ENCODE measurements at regions not wholly inside any gene's neighbourhood (a gene's known extent, or its start where the extent isn't known, plus 50 kb on each side); places are given as distances from the start of the nearest gene placed in this dataset.
"Not testable (repeated sequence)": the region's sequence is repeated elsewhere in the genome, so short reads cannot be mapped to it uniquely, and the experiment has no call there.

DNA sequence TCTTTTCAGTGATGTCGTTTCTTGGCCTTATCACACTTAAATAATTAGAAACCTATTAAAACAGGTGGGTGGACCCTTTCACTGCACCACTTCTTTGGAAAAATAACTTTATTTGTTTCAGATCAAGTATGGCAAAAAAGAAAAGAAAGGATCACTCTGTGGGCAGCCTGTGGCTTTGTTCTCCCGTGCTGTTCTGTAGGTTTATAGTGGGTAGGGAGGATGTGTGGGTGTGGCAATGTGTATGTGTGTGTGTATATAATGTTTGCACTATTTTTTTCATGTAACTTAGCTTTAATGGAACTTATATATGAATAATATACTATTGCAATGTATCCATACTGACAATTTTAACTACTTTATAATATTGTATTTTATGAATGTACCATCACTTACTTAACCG lies 85.9 kb downstream of the ACTBL2 start:
- no peak for DNase-seq (ENCODE audit: low read depth)

DNA sequence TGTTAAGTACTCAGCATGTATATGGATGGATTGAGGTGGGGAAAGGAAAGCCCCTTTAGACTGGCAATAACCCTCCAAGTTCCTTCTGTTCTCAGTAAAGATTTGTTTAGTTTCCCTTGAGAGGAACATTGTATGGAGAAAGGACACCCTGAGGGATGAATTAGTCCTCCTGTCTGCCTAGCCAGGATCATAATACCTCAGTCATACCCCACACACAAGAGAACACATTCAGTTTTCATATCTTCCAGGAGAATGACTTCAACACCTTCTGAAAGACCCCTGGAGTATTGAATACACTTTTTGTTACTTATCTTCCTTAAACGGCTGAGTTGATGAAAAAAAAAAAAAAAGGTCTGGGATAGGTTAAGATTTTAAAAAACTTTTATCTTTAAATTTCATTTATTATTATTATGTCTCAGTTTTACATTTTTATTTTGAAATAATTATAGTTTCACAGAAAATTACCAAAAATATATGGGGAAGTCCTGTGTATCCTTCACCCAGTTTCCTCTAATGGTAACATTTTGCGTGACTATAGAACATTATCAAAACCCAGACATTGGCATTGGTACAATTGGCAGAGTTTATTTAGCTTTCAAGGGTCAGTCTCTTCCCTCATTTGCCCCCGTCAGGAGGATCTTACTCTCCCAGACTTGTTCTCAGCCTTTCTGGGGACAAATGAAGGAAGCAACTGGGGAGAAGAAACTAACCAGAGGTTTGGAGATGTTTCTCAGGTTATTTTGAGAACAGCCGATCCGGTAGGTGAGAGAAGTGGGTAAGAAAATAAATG lies 88.0 kb downstream of the ACTBL2 start:
- no peak for DNase-seq (ENCODE audit: low read depth)

DNA sequence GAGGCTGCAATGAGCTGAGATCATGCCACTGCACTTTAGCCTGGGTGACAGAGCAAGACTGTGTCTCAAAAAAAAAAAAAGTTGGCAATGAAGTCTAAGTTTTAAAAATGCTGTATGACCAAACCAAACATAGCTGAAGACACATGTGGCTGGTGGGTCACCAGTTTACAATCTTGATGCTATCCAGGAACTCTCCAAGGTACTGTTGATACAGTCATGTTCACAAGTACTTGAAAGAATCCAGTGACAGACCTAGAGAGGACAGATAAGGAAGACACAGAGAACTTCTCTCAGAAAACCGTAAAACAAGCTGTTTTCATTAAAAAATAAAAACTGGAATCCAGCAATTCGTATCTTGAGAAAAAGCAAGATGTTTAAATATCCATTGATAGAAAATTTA lies 95.7 kb downstream of the ACTBL2 start:
- peak; percentile 22 for DNase-seq (ENCODE audit: low read depth)

- peak; percentile 83 for DNase-seq (ENCODE audit: low read depth)
Observed at GRCh38 chr5:57383093-57383861, 99.3 kb downstream of the ACTBL2 start.

- no peak for DNase-seq (ENCODE audit: low read depth)
Observed at GRCh38 chr5:57382655-57383054, 100.0 kb downstream of the ACTBL2 start.

- no peak for DNase-seq (ENCODE audit: low read depth)
Observed at GRCh38 chr5:57370376-57370775, 112.2 kb downstream of the ACTBL2 start.

GRCh38 chr5:57368010-57368409 lies 114.6 kb downstream of the ACTBL2 start:
- DNase-seq (ENCODE audit: low read depth) = peak; percentile 30

- no peak for DNase-seq (ENCODE audit: low read depth)
Observed at GRCh38 chr5:57366744-57367143, 115.9 kb downstream of the ACTBL2 start.

DNA sequence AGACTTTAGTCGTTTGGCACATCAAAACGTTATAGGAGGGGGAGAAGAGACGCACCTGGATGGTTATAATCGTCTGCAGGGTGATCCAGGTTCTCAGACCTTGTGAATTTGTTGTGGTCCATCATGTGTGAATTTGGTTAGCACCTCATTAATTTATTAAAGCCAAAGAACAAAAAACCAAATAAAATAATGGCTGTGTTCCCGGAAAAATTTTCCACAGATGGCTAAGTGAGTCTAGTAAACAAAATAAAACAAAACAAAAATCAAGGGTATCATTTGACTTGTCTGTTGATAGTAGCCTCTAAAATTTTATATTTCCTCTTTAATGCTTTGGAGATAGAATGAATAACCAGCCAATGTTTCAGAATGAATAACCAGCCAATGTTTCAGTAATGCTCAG lies 119.7 kb downstream of the ACTBL2 start:
- DNase-seq (ENCODE audit: low read depth) = no peak

DNA sequence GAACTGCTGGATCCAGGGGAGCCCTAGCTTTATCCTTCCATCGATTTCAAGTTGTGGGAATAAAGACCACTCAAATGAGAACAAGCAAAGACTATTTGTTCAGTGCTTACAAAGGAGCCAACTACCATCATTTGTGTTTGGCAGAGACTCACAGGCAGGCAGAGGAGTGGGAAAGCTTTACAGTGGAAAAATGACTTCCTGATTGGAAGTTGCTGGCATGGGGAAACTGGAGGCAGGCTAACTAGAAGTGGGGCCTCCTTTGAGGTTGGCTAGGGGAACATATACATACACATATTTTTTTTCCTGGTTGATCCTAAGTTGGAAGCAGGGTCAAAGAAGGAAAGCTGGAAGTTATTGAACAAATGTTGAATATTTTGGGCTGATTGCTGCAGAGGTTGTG lies 121.7 kb downstream of the ACTBL2 start:
- DNase-seq (ENCODE audit: low read depth) = no peak

DNA sequence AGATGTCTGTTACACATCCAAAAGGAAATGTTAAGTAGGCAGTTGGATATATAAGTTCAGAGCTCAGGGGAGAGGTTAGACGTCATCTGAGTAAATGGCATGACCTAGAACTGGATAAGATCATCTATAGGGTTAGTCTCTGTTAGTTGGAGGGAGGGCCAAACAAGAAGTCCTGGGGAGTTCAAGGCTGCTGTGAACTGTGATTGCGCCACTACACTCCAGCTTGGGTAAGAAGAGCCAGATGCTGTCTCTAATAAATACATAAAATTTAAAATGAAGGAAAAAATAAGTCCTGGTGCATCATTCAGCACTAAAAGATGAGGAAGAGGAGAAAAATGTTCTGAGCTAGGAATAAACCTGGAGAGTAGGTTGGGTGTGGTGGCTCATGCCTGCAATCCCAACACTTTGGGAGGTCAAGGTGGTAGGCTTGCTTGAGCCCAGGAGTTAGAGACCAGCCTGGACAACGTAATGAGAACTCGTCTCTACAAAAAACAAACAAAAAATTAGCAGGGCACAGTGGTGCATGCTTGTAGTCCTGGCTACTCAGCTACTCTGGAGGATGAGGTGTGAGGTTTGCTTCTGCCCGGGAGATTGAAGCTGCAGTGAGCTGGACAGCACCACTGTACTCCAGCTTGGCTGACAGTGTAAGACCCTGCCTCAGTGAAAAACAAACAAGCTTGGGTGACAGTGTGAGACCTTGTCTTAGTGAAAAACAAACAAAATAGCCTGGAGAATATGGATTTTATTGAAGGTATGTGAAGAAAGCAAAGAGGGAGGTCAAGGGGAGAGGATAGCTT lies 123.6 kb downstream of the ACTBL2 start:
- DNase-seq (ENCODE audit: low read depth) = no peak

- DNase-seq (ENCODE audit: low read depth) = not testable (repeated sequence)
Observed at GRCh38 chr5:57356850-57357249, 125.8 kb downstream of the ACTBL2 start.

- DNase-seq (ENCODE audit: low read depth) = no peak
Observed at GRCh38 chr5:57349214-57349613, 133.4 kb downstream of the ACTBL2 start.

DNA sequence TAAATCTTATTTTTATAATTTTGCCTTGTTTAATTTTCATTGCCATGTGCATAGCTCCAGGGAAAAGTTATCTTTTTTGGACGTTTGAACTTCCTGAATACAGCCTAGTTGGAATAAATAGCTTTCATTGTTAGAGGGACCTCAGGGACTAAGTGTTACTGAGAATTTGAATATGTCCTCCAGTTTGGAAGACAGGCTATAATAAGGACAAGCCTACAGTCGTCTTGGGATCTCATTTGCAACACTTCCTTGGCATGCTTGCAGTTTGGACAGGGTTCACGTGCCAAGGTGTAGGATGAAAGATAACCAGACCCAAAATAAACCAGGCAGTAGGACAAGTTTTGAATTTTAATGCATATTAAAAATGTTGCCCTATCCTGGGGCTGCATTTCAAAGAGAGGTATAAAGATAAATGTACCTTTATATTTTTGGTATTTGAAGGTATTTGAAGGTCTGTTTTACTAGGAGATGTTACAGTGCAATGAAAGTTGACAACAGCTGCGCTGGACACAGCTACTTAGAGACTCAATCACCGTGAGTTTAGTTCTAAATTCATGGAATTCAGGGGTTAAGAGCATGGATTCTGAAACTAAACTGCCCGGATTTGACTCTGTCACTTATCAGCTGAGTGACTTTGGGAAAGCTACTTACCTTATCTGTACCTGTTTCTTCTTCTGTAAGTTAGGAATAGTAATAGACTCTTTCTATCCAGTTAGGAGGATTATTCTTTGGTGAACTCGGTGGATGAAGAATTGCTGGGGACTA lies 134.1 kb downstream of the ACTBL2 start:
- no peak for DNase-seq (ENCODE audit: low read depth)

- DNase-seq (ENCODE audit: low read depth) = no peak
Observed at GRCh38 chr5:57346328-57346727, 136.3 kb downstream of the ACTBL2 start.

GRCh38 chr5:57341380-57341979 lies 141.1 kb downstream of the ACTBL2 start:
- no peak for DNase-seq (ENCODE audit: low read depth)

DNA sequence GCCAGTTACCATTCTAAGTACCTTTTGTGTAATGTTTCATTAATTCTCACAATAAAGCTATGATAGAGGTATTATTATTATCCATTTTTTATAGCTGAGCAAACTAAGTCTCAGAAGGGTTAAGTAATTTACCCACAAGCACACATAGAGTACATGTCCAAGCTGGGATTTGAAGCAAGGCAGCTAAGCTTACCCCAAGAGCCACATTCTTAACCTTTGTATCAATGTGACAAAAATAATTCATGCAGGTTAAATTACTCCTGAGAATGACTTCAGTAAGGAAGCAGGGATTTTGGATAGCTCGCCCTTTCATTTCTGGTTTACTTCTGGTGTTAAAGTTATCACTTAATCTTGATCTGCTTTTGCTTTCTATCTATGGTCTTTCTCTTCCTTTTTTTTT lies 141.9 kb downstream of the ACTBL2 start:
- DNase-seq (ENCODE audit: low read depth) = no peak

DNA sequence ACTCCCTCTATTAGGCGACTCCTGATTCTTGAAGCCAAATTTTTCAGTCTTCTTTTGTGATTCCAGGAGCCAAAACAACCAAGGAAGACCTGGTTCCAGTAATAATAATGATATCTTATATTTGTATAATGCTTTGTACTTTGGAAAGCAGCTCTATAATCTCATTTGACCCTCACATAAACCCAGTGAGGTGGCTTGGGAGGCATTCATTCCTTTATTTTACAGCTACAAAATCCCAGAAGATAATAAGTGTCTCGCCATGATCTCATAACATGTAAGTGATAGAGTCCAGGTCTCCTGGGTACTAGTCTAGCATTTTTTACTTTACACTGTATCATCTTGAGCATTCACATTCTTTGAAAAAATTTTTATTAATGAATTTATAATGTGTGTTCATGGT lies 143.1 kb downstream of the ACTBL2 start:
- no peak for DNase-seq (ENCODE audit: low read depth)

DNA sequence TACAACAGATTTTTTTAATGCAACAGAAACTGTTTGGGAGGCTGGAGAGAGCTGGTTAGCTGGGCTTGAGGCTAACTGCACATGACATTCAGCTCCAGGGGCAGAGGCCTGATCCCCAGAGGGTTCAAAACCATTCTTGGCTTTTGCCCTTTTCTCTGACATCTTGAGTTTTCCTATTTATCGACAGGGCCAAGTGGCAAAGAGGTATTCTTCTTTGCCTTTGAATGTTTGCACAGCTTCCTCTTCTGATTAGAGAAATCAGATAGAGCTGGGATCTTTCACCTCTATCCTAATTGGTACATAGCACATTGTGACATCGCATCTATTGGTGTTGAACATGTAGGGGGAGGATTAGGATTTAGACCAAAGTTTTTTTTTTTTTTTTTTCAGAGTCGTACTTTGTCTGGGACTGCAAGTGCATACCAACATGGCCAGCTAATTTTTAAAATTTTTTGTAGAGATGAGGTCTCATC lies 143.7 kb downstream of the ACTBL2 start:
- no peak for DNase-seq (ENCODE audit: low read depth)

DNA sequence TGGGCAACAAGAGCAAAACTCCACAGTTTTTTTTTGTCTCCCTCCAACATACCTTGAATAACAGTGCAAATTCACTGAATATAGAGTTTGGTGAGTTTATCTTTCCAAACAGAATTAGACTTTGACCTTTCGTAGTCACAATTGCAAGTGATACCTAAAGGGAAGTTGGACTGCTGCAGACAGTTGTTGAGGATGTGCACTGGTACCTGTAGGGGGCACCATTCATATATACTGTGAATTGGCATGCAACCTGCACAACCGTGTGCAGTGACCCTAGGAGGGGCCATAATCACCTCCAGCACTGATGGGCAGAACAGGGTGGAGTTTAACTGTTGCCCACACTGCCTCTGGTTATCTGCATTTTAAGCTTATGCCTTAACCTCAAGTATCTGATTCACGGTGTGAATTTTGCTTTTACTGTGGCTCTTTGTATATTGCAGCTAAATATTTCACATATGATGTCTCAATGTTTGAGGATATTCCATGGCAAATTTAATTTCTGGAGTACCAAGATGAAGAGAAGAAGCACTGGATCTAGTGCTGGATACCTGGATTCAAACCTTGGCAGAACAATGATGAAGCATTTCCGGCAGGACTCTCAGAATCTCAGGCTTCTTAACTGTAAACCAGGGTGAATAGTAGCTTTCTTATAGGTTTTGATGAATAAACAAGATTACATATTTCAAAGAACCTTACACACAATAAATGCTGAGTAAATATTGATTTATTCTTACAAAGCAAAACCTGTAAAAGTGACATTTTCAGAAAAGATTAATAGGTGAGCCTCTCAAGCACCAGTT lies 144.3 kb downstream of the ACTBL2 start:
- no peak for DNase-seq (ENCODE audit: low read depth)
